IMR-90 (cell line): ENCODE measurements at regions not wholly inside any gene's neighbourhood (a gene's known extent, or its start where the extent isn't known, plus 50 kb on each side); places are given as distances from the start of the nearest gene placed in this dataset.

Experiments used
- ATAC-seq: fragments of 200-7000 bp; cut with Tn5 transposase; 2 replicates; pipeline ENCODE4 v1.9.1; 2020; ENCODE audit warnings: low read depth, mild to moderate bottlenecking, moderate library complexity
- BruUV-seq: library from RNA; stranded (reverse); fragments of 400-500 nt; replicated peaks from 2 replicates; lab custom pipeline; 2021; lab: Mats Ljungman, UMichigan
- CTCF ChIA-PET: fragments of 300-600 bp; formaldehyde crosslinking; extraction: SDS; loops from one replicate; lab custom pipeline; 2021; ENCODE audit warnings: antibody characterized with exemption; lab: Yijun Ruan, JAX
- POLR2A ChIA-PET: fragments of 300-600 bp; sonication (Branson Sonifier 250); formaldehyde crosslinking; loops from one replicate; lab custom pipeline; 2022; ENCODE audit warnings: antibody characterized with exemption; ENCODE audit not compliant: unreplicated experiment; lab: Charles Lee
- DNase-seq: peaks from one replicate; pipeline ENCODE4 v3.0.0; 2013
- H2AFZ ChIP-seq: replicated peaks from 2 replicates; pipeline ENCODE3; 2013; ENCODE audit warnings: low read length, mild to moderate bottlenecking; ENCODE audit not compliant: poor library complexity
- H2AK5ac ChIP-seq: 2 replicates; pipeline ENCODE4 v1.6.1; 2013; ENCODE audit warnings: low read depth, low read length, inconsistent platforms
- H2AK9ac ChIP-seq: replicated peaks from 2 replicates; pipeline ENCODE3; 2013; ENCODE audit warnings: mild to moderate bottlenecking, low read depth, low read length, moderate library complexity; ENCODE audit not compliant: poor library complexity
- H2BK120ac ChIP-seq: 2 replicates; pipeline ENCODE4 v1.6.1; 2013; ENCODE audit warnings: low read depth, low read length, inconsistent platforms
- H2BK15ac ChIP-seq: 3 replicates; pipeline ENCODE4 v1.6.1; 2013; ENCODE audit warnings: low read depth, low read length, inconsistent platforms
- H2BK20ac ChIP-seq: 2 replicates; pipeline ENCODE4 v1.6.1; 2013; ENCODE audit warnings: low read depth, mild to moderate bottlenecking, inconsistent platforms, low read length, moderate library complexity
- H2BK5ac ChIP-seq: 2 replicates; pipeline ENCODE4 v1.6.1; 2013; ENCODE audit warnings: mild to moderate bottlenecking, low read depth, low read length, inconsistent platforms; ENCODE audit not compliant: poor library complexity, severe bottlenecking
- H3K14ac ChIP-seq: replicated peaks from 2 replicates; pipeline ENCODE4 v1.6.1; 2013; ENCODE audit warnings: low read depth, low read length, inconsistent platforms
- H3K18ac ChIP-seq: 2 replicates; pipeline ENCODE4 v1.6.1; 2013; ENCODE audit warnings: low read depth, low read length, control low read depth
- H3K23ac ChIP-seq: 2 replicates; pipeline ENCODE4 v1.6.1; 2013; ENCODE audit warnings: low read depth, low read length, inconsistent platforms
- H3K27ac ChIP-seq: 2 replicates; pipeline ENCODE4 v1.5.1; 2013; ENCODE audit warnings: mild to moderate bottlenecking, control low read depth, low read length; ENCODE audit not compliant: insufficient read depth
- H3K27me3 ChIP-seq: 2 replicates; pipeline ENCODE4 v1.6.1; 2013; ENCODE audit warnings: low read length; ENCODE audit not compliant: control insufficient read depth, insufficient read depth
- H3K36me3 ChIP-seq: 2 replicates; pipeline ENCODE4 v1.6.1; 2013; ENCODE audit warnings: low read length, mixed read lengths; ENCODE audit not compliant: control insufficient read depth, insufficient read depth
- H3K4ac ChIP-seq: 2 replicates; pipeline ENCODE4 v1.6.1; 2013; ENCODE audit warnings: low read depth, low read length, inconsistent platforms
- H3K4me1 ChIP-seq: 2 replicates; pipeline ENCODE4 v1.6.1; 2013; ENCODE audit warnings: low read length, mixed read lengths; ENCODE audit not compliant: control insufficient read depth, insufficient read depth
- H3K4me2 ChIP-seq: 2 replicates; pipeline ENCODE4 v1.6.1; 2013; ENCODE audit warnings: low read depth, mild to moderate bottlenecking, control low read depth, low read length, moderate library complexity
- H3K4me3 ChIP-seq: 2 replicates; pipeline ENCODE4 v1.5.1; 2013; ENCODE audit warnings: low read depth, mild to moderate bottlenecking, control low read depth, low read length, moderate library complexity; ENCODE audit not compliant: insufficient read depth
- H3K56ac ChIP-seq: 2 replicates; pipeline ENCODE4 v1.6.1; 2013; ENCODE audit warnings: low read length, inconsistent platforms; ENCODE audit not compliant: insufficient read depth; ENCODE audit errors: extremely low read depth
- H3K79me1 ChIP-seq, 2 experiments: 2 replicates each; pipeline ENCODE4 v1.6.1; 2013; ENCODE audit warnings: low read length in 2 of 2, inconsistent platforms in 1 of 2, low read depth in 1 of 2
- H3K9ac ChIP-seq: 2 replicates; pipeline ENCODE4 v1.6.1; 2013; ENCODE audit warnings: low read depth, low read length, control low read depth
- H3K9me1 ChIP-seq: 2 replicates; pipeline ENCODE4 v1.6.1; 2013; ENCODE audit warnings: low read length, inconsistent platforms; ENCODE audit not compliant: insufficient read depth
- H3K9me3 ChIP-seq: 2 replicates; pipeline ENCODE4 v1.6.1; 2013; ENCODE audit warnings: low read length; ENCODE audit not compliant: control insufficient read depth, insufficient read depth
- H4K20me1 ChIP-seq: 2 replicates; pipeline ENCODE4 v1.6.1; 2013; ENCODE audit warnings: low read length, inconsistent platforms; ENCODE audit not compliant: insufficient read depth
- H4K5ac ChIP-seq: 2 replicates; pipeline ENCODE4 v1.6.1; 2013; ENCODE audit warnings: mild to moderate bottlenecking, low read depth, low read length, control low read depth
- H4K8ac ChIP-seq, 2 experiments: 2 replicates each; pipeline ENCODE4 v1.6.1; 2013; ENCODE audit warnings: low read depth in 2 of 2, low read length in 2 of 2, control low read depth in 1 of 2, inconsistent platforms in 1 of 2
- H4K91ac ChIP-seq: 2 replicates; pipeline ENCODE4 v1.6.1; 2013; ENCODE audit warnings: low read depth, low read length, inconsistent platforms; ENCODE audit not compliant: insufficient read depth
- BHLHE40 ChIP-seq: fragments of 150-350 bp; IDR thresholded peaks from 2 replicates; pipeline ENCODE4 v1.6.1; 2016; ENCODE audit warnings: mild to moderate bottlenecking, low read depth, low read length
- CEBPB ChIP-seq: IDR thresholded peaks from 2 replicates; pipeline ENCODE4 v1.6.1; 2012; ENCODE audit warnings: low read depth, low read length, improper control_type of control experiment
- CHD1 ChIP-seq: IDR thresholded peaks from 2 replicates; pipeline ENCODE4 v1.6.1; 2012; ENCODE audit warnings: low read depth, low read length, improper control_type of control experiment
- ELK1 ChIP-seq: fragments of 150-350 bp; IDR thresholded peaks from 2 replicates; pipeline ENCODE4 v1.6.1; 2016; ENCODE audit warnings: low read depth, mild to moderate bottlenecking, low read length, moderate library complexity, borderline replicate concordance
- FOS ChIP-seq: fragments of 150-350 bp; IDR thresholded peaks from 2 replicates; pipeline ENCODE4 v1.6.1; 2016; ENCODE audit warnings: low read depth, low read length
- MAFK ChIP-seq: IDR thresholded peaks from 2 replicates; pipeline ENCODE4 v1.6.1; 2012; ENCODE audit warnings: low read depth, low read length, improper control_type of control experiment
- MAZ ChIP-seq: IDR thresholded peaks from 2 replicates; pipeline ENCODE4 v1.6.1; 2012; ENCODE audit warnings: low read depth, mild to moderate bottlenecking, low read length, improper control_type of control experiment, moderate library complexity, borderline replicate concordance
- MXI1 ChIP-seq: IDR thresholded peaks from 2 replicates; pipeline ENCODE4 v1.6.1; 2012; ENCODE audit warnings: low read depth, mild to moderate bottlenecking, low read length, moderate library complexity, borderline replicate concordance
- NFE2L2 ChIP-seq: fragments of 150-350 bp; IDR thresholded peaks from 2 replicates; pipeline ENCODE4 v1.6.1; 2016; ENCODE audit warnings: low read depth, mild to moderate bottlenecking, low read length
- POLR2A ChIP-seq: IDR thresholded peaks from 2 replicates; pipeline ENCODE4 v1.6.1; 2012; ENCODE audit warnings: mild to moderate bottlenecking, low read depth, low read length
- RAD21 ChIP-seq: IDR thresholded peaks from 2 replicates; pipeline ENCODE4 v1.6.1; 2012; ENCODE audit warnings: low read length, improper control_type of control experiment
- RCOR1 ChIP-seq: IDR thresholded peaks from 2 replicates; pipeline ENCODE4 v1.6.1; 2012; ENCODE audit warnings: mild to moderate bottlenecking, low read length, improper control_type of control experiment; ENCODE audit not compliant: insufficient replicate concordance
- RFX5 ChIP-seq: IDR thresholded peaks from 2 replicates; pipeline ENCODE4 v1.8.0; 2012; ENCODE audit warnings: low read depth, mild to moderate bottlenecking, low read length, moderate library complexity
- SMC3 ChIP-seq: fragments of 150-350 bp; IDR thresholded peaks from 2 replicates; pipeline ENCODE4 v1.6.1; 2016; ENCODE audit warnings: low read depth, mild to moderate bottlenecking, antibody characterized with exemption, low read length, moderate library complexity
- USF2 ChIP-seq: fragments of 150-350 bp; IDR thresholded peaks from 2 replicates; pipeline ENCODE4 v1.6.1; 2017; ENCODE audit warnings: mild to moderate bottlenecking, antibody characterized with exemption, low read length, low read depth
- WGBS, 2 experiments: methylation state at CpG; one replicate each; pipeline versions ENCODE4 v1.1.5 to v1.1.7; 2013; ENCODE audit warnings: missing lambda C conversion rate in 2 of 2; ENCODE audit not compliant: insufficient read length in 1 of 2; ENCODE audit errors: extremely low coverage in 2 of 2; 5-methylcytosine and 5-hydroxymethylcytosine counted together
- dilution Hi-C: fragments of 300-500 bp; cut with HindIII; formaldehyde crosslinking; loops from one replicate; pipeline ENCODE4 v1.14.3; 2018; ENCODE audit warnings: low sequenced_read_pairs; ENCODE audit not compliant: unreplicated experiment
- in situ Hi-C: fragments of 300-500 bp; cut with MboI; formaldehyde crosslinking; loops from 3 replicates; pipeline ENCODE4 v1.14.3; 2019; ENCODE audit warnings: low sequenced_read_pairs, inconsistent platforms, mixed read lengths
- intact Hi-C: fragments of 100-400 bp; cut with micrococcal nuclease; formaldehyde crosslinking; loops from 2 replicates; pipeline ENCODE4 v1.10.0; 2022
- TF ChIP-seq, protein P1 (sequence below): conservative IDR thresholded peaks from 2 replicates; pipeline ENCODE4 v1.5.1; 2012; ENCODE audit warnings: mild to moderate bottlenecking, low read depth, low read length, improper control_type of control experiment

DNA sequence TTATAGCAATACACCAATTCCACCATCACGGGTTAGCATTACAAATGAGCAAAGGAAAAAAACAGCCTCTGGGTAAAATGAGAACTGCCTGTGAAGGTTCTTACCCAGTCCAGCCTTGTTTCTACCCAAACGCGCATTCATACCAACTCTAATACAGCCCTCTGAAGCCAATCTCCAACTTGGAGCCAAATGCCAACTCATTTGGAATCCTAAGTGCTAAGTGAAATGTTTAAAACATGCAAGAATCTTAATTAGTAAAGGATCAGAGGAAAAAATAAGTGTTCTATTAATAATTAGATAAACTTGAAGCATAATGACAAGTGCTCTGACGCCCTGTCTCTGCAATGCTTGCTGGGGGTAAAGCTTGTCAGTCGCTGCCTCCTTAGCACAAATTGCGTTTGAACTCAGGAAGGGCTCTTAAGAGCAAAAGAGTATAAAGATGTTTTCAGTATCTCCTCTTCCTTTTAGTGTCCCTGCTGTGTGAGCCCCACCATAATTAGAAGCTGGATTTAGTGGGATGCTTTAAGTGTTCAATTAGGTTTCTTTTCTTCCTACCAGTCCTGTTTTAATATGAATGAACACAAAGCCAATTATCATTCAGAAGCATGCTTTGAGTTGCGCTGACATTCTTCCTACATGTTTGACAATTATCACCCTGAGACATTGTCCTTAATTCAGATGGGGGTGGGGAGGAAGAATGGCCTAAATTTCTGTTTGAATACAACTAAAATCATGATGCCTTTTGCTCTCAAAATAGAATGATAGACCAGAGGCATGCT is 537.6 kb downstream of the DTWD2 start:
- Histone ChIP-seq H2BK5ac (no peak overlapping the region), H2BK120ac (no peak overlapping the region), H2AK5ac (no peak overlapping the region), H3K4me3 (no peak overlapping the region), H2AK9ac (no peak overlapping the region), H3K4me2 (no peak overlapping the region), H3K4ac (no peak overlapping the region), H3K23ac (no peak overlapping the region), H3K79me1 (no peaks in the 10 kb centered on the region), H2AFZ (no peak overlapping the region), H3K27ac (no peak overlapping the region), H2BK20ac (no peak overlapping the region), H3K18ac (no peak overlapping the region), H3K14ac (no peak overlapping the region), H3K9ac (no peak overlapping the region), H4K91ac (no peak overlapping the region), H3K9me3 (0 out of 2 replicates have a peak, but pooled peaks cover 2% of the 10 kb centered on the region), H2BK15ac (no peak overlapping the region), H4K20me1 (no peaks in the 10 kb centered on the region), H4K5ac (no peak overlapping the region), H4K8ac (no peak overlapping the region), H3K27me3 (no peaks in the 10 kb centered on the region), H3K4me1 (no peaks in the 10 kb centered on the region), H3K9me1 (no peaks in the 10 kb centered on the region), H3K36me3 (no peaks in the 10 kb centered on the region), H3K56ac (no peak overlapping the region)
- in situ Hi-C loops (no loop called here), dilution Hi-C loops (no loop called here), intact Hi-C loops (no loop called here)
- ChIA-PET CTCF (interaction anchor here (0.7 kb wide), 1 partner anchor 598 kb away, joined by 3 read pairs; no protein-coding TSS in a partner anchor), POLR2A (no interaction called here)
- BruUV-seq: no TSS peak
- ATAC-seq (no peak), DNase-seq (no peak)
- no CpG with 5 or more reads among the region's 7 CpGs for WGBS, 2 experiments
- TF ChIP-seq NFE2L2: no peak
- no peak for TF ChIP-seq ELK1
- no peak for TF ChIP-seq MAFK
- no peak for TF ChIP-seq USF2
- no peak for TF ChIP-seq MAZ
- no peak for TF ChIP-seq RFX5
- TF ChIP-seq CHD1: no peak
- TF ChIP-seq RAD21: no peak
- TF ChIP-seq RCOR1: no peak
- no peak for TF ChIP-seq FOS
- TF ChIP-seq SMC3: no peak
- no peak for TF ChIP-seq CEBPB
- no peak for TF ChIP-seq BHLHE40
- TF ChIP-seq MXI1: no peak
- no peak for TF ChIP-seq POLR2A
- TF ChIP-seq, protein P1, sequence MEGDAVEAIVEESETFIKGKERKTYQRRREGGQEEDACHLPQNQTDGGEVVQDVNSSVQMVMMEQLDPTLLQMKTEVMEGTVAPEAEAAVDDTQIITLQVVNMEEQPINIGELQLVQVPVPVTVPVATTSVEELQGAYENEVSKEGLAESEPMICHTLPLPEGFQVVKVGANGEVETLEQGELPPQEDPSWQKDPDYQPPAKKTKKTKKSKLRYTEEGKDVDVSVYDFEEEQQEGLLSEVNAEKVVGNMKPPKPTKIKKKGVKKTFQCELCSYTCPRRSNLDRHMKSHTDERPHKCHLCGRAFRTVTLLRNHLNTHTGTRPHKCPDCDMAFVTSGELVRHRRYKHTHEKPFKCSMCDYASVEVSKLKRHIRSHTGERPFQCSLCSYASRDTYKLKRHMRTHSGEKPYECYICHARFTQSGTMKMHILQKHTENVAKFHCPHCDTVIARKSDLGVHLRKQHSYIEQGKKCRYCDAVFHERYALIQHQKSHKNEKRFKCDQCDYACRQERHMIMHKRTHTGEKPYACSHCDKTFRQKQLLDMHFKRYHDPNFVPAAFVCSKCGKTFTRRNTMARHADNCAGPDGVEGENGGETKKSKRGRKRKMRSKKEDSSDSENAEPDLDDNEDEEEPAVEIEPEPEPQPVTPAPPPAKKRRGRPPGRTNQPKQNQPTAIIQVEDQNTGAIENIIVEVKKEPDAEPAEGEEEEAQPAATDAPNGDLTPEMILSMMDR: no peak
